CD14-positive monocyte (primary cell): ENCODE measurements at regions not wholly inside any gene's neighbourhood (a gene's known extent, or its start where the extent isn't known, plus 50 kb on each side); places are given as distances from the start of the nearest gene placed in this dataset.

Experiments
- DNase-seq, 3 donors: peaks; one replicate each; pipeline ENCODE4 v3.0.0-alpha.2; 2011 to 2022
- H2AFZ ChIP-seq: 2 replicates; pipeline ENCODE4 v1.6.0; 2012; ENCODE audit warnings: mild to moderate bottlenecking, low read depth, low read length, inconsistent platforms; ENCODE audit not compliant: insufficient read depth, poor library complexity, severe bottlenecking
- H3K27ac ChIP-seq, 2 donors: 1 replicate in 1 of 2; 2 replicates in 1 of 2; pipeline ENCODE4 v1.5.1; 2012 to 2013; ENCODE audit warnings: low read length in 2 of 2, control low read depth in 1 of 2, inconsistent platforms in 1 of 2, low read depth in 1 of 2, mild to moderate bottlenecking in 1 of 2
- H3K27me3 ChIP-seq, 2 donors: one replicate each; pipeline versions ENCODE4 v1.6.0 to v1.6.1; 2011 to 2013; ENCODE audit warnings: low read length in 2 of 2; ENCODE audit not compliant: control insufficient read depth in 2 of 2, insufficient read depth in 2 of 2
- H3K36me3 ChIP-seq, 2 donors: replicated peaks in 1 of 2; 1 replicate in 1 of 2; 2 replicates in 1 of 2; pipeline versions ENCODE4 v1.5.1 to v1.6.1; 2012 to 2013; ENCODE audit warnings: low read length in 2 of 2, control low read depth in 1 of 2, inconsistent platforms in 1 of 2, mild to moderate bottlenecking in 1 of 2; ENCODE audit not compliant: insufficient read depth in 2 of 2, control insufficient read depth in 1 of 2
- H3K4me1 ChIP-seq, 2 donors: 1 replicate in 1 of 2; 2 replicates in 1 of 2; pipeline versions ENCODE4 v1.5.1 to v1.6.1; 2012 to 2013; ENCODE audit warnings: low read length in 2 of 2, control low read depth in 1 of 2, inconsistent platforms in 1 of 2, mild to moderate bottlenecking in 1 of 2, moderate library complexity in 1 of 2; ENCODE audit not compliant: insufficient read depth in 2 of 2, control insufficient read depth in 1 of 2
- H3K4me2 ChIP-seq: replicated peaks from 2 replicates; pipeline ENCODE3; 2012; ENCODE audit warnings: low read length, moderate library complexity, mild to moderate bottlenecking; ENCODE audit not compliant: poor library complexity, severe bottlenecking; ENCODE audit errors: extremely low read depth
- H3K4me3 ChIP-seq, 3 experiments: fragments of 200-600 bp in 1 of 3; sonication (generic) in 1 of 3; replicated peaks in 1 of 3; 1 replicate in 2 of 3; 2 replicates in 1 of 3; pipeline ENCODE4 v1.5.1; 2011 to 2013; ENCODE audit warnings: low read length in 3 of 3, mild to moderate bottlenecking in 3 of 3, control low read depth in 2 of 3, low read depth in 2 of 3, inconsistent platforms in 1 of 3, moderate library complexity in 1 of 3
- H3K79me2 ChIP-seq: 2 replicates; pipeline ENCODE4 v1.6.0; 2012; ENCODE audit warnings: mild to moderate bottlenecking, control low read depth, inconsistent platforms, low read length, moderate library complexity; ENCODE audit not compliant: insufficient read depth
- H3K9ac ChIP-seq: 2 replicates; pipeline ENCODE4 v1.6.0; 2017; ENCODE audit warnings: low read length, mild to moderate bottlenecking; ENCODE audit not compliant: insufficient read depth, poor library complexity, severe bottlenecking
- H3K9me3 ChIP-seq, 2 donors: replicated peaks in 1 of 2; 1 replicate in 1 of 2; 2 replicates in 1 of 2; pipeline versions ENCODE4 v1.5.1 to v1.6.1; 2012 to 2013; ENCODE audit warnings: low read length in 2 of 2, control low read depth in 1 of 2; ENCODE audit not compliant: control insufficient read depth in 1 of 2, insufficient read depth in 1 of 2
- H4K20me1 ChIP-seq: 2 replicates; pipeline ENCODE4 v1.6.0; 2012; ENCODE audit warnings: mild to moderate bottlenecking, low read length, control low read depth, moderate library complexity; ENCODE audit not compliant: insufficient read depth
- H3K27ac Mint-ChIP-seq, 7 donors: one replicate each; pipeline ENCODE4 v1.8.0; 2020; ENCODE audit warnings: mild to moderate bottlenecking in 7 of 7, mixed read lengths in 7 of 7, moderate library complexity in 6 of 7, inconsistent platforms in 2 of 7
- H3K27me3 Mint-ChIP-seq, 3 donors: one replicate each; pipeline ENCODE4 v1.8.0; 2021 to 2022; ENCODE audit warnings: low read depth in 3 of 3, mild to moderate bottlenecking in 3 of 3, mixed read lengths in 3 of 3, moderate library complexity in 3 of 3, inconsistent platforms in 1 of 3
- H3K36me3 Mint-ChIP-seq, 2 donors: one replicate each; pipeline ENCODE4 v1.8.0; 2020; ENCODE audit warnings: mixed read lengths in 2 of 2, inconsistent platforms in 1 of 2, mild to moderate bottlenecking in 1 of 2
- H3K4me1 Mint-ChIP-seq: one replicate; pipeline ENCODE4 v1.8.0; 2020; ENCODE audit warnings: mild to moderate bottlenecking, mixed read lengths
- H3K4me3 Mint-ChIP-seq, 2 donors: one replicate each; pipeline ENCODE4 v1.8.0; 2020; ENCODE audit warnings: mild to moderate bottlenecking in 2 of 2, mixed read lengths in 2 of 2, moderate library complexity in 1 of 2
- H3K9me3 Mint-ChIP-seq, 7 donors: one replicate each; pipeline ENCODE4 v1.8.0; 2020 to 2022; ENCODE audit warnings: mixed read lengths in 7 of 7, mild to moderate bottlenecking in 6 of 7, moderate library complexity in 6 of 7, inconsistent platforms in 2 of 7
- CTCF ChIP-seq: fragments of 200-600 bp; IDR thresholded peaks from one replicate; pipeline ENCODE4 v1.8.0; 2022; ENCODE audit warnings: antibody characterized with exemption, mild to moderate bottlenecking
- WGBS: methylation state at CpG from one replicate; pipeline ENCODE4 v1.1.5; 2013; ENCODE audit warnings: missing lambda C conversion rate; ENCODE audit not compliant: insufficient coverage; 5-methylcytosine and 5-hydroxymethylcytosine counted together
- intact Hi-C, 2 donors: fragments of 100-400 bp; cut with micrococcal nuclease; formaldehyde crosslinking; loops; one replicate each; pipeline versions ENCODE4 v1.15.0 to v1.15.1; 2023

GRCh38 chr14:27506272-27506671 is 908.4 kb upstream of the NOVA1 start:
- Histone ChIP-seq H3K27me3 (no peaks in the 10 kb centered on the region), H3K4me2 (no peak overlapping the region), H3K27ac (no peak overlapping the region), H3K9ac (no peak overlapping the region), H3K9me3 (peaks cover 5 to 14% of the 10 kb centered on the region in 2 donors), H3K4me3 (no peak overlapping the region), H3K79me2 (no peaks in the 10 kb centered on the region), H3K36me3 (no peaks in the 10 kb centered on the region), H3K4me1 (no peaks in the 10 kb centered on the region), H2AFZ (no peak overlapping the region), H4K20me1 (no peaks in the 10 kb centered on the region)
- Mint-ChIP-seq H3K9me3 (peaks cover 2 to 12% (median 7%) of the 10 kb centered on the region in 7 donors), H3K4me3 (no peak overlapping the region), H3K27ac (no peak overlapping the region), H3K27me3 (no peaks in the 10 kb centered on the region), H3K36me3 (no peaks in the 10 kb centered on the region), H3K4me1 (no peaks in the 10 kb centered on the region)
- WGBS, result 100% methylated on average over 1 of the region's 1 CpG
- DNase-seq, result no peak
- no peak for TF ChIP-seq CTCF
- intact Hi-C loops, result no loop called here

GRCh38 chr14:27528328-27528727 is 930.5 kb upstream of the NOVA1 start:
- Histone ChIP-seq H3K9me3 (no peaks in the 10 kb centered on the region), H2AFZ (no peak overlapping the region), H3K4me3 (no peak overlapping the region), H3K27ac (no peak overlapping the region), H4K20me1 (no peaks in the 10 kb centered on the region), H3K4me2 (no peak overlapping the region), H3K9ac (no peak overlapping the region), H3K79me2 (no peaks in the 10 kb centered on the region), H3K27me3 (no peaks in the 10 kb centered on the region), H3K36me3 (no peaks in the 10 kb centered on the region), H3K4me1 (no peaks in the 10 kb centered on the region)
- Mint-ChIP-seq H3K4me1 (no peaks in the 10 kb centered on the region), H3K27ac (no peak overlapping the region), H3K36me3 (no peaks in the 10 kb centered on the region), H3K27me3 (no peaks in the 10 kb centered on the region), H3K9me3 (peaks cover 0 to 3% (median 0%) of the 10 kb centered on the region in 7 donors), H3K4me3 (no peak overlapping the region)
- no peak for DNase-seq
- TF ChIP-seq CTCF, result no peak
- intact Hi-C loops, result no loop called here
- 0% methylated on average over 1 of the region's 1 CpG for WGBS
